ENCODE measurements at regions not wholly inside any gene's neighbourhood (a gene's known extent, or its start where the extent isn't known, plus 50 kb on each side); places are given as distances from the start of the nearest gene placed in this dataset.

DNA sequence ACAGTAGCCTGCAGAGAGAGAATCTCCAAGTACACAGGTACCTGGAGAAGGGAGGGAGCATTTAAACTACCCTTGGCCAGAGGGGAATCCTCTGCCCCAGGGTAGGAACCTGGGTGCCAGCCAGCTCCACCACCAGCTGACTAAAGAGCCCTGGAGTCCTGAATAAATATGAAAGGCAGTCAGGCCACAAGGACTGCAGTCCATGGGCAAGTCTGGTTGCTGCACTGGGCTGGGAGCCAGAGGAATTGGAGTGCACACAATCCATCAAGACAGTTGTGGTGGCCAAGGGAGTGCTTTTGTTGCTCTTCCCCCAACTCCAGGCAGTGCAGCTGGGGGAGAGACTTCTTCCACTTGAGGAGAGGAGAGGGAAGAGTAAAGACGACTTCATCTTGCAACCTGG is 172.5 kb downstream of the HNRNPD start:
- Histone ChIP-seq H3K9me3 (replicated peaks in 1 of 3) (no peaks in the 10 kb centered on the region), H3K27me3 (no peaks in the 10 kb centered on the region), H3K4me1 (replicated peaks in 1 of 2) (no peaks in the 10 kb centered on the region), H3K36me3 (replicated peaks in 1 of 2) (no peaks in the 10 kb centered on the region), H3K27ac (no peak overlapping the region), H3K4me3 (no peak overlapping the region)
- intact Hi-C loops (cut with DNase I): loop anchor here (10.0 kb wide), 2 partner anchors 787 to 797 kb away; no protein-coding TSS in a partner anchor
- no peak for DNase-seq
- TF ChIP-seq POLR2A (IDR thresholded peaks at IDR 0.05): no peak
- TF ChIP-seq, protein P1, sequence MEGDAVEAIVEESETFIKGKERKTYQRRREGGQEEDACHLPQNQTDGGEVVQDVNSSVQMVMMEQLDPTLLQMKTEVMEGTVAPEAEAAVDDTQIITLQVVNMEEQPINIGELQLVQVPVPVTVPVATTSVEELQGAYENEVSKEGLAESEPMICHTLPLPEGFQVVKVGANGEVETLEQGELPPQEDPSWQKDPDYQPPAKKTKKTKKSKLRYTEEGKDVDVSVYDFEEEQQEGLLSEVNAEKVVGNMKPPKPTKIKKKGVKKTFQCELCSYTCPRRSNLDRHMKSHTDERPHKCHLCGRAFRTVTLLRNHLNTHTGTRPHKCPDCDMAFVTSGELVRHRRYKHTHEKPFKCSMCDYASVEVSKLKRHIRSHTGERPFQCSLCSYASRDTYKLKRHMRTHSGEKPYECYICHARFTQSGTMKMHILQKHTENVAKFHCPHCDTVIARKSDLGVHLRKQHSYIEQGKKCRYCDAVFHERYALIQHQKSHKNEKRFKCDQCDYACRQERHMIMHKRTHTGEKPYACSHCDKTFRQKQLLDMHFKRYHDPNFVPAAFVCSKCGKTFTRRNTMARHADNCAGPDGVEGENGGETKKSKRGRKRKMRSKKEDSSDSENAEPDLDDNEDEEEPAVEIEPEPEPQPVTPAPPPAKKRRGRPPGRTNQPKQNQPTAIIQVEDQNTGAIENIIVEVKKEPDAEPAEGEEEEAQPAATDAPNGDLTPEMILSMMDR (IDR thresholded peaks at IDR 0.05): no peak
- 48 to 88% (median 73%) methylated on average over 1 of the region's 1 CpG for WGBS, 4 donors

DNA sequence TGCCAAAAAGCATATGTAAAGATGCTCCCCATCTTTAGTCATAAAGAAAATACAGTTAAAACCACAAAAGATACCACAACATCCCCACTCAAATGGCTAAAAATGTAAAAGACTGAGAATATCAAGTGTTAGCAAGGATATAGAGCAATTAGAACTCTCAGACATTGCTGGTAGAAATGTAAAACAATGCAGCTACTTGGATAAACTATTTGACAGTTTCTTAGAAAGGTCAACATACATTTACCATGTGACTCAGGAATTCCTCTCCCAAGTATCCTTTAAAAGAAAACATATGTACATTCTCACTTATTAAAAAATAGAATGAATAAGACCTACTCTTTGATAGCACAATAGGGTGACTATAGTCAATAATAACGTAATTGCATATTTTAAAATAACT is 173.7 kb downstream of the HNRNPD start:
- no peak overlapping the region for H3K27ac ChIP-seq
- H3K36me3 ChIP-seq (replicated peaks in 1 of 2): no peaks in the 10 kb centered on the region
- no peaks in the 10 kb centered on the region for H3K9me3 ChIP-seq (replicated peaks in 1 of 3)
- no peak overlapping the region for H3K4me3 ChIP-seq
- DNase-seq: no peak
- H3K4me1 ChIP-seq (replicated peaks in 1 of 2): no peaks in the 10 kb centered on the region
- H3K27me3 ChIP-seq: no peaks in the 10 kb centered on the region
- TF ChIP-seq, protein P1 (IDR thresholded peaks at IDR 0.05): no peak
- TF ChIP-seq POLR2A (IDR thresholded peaks at IDR 0.05): no peak
- intact Hi-C loops (cut with DNase I): loop anchor here (10.0 kb wide), 2 partner anchors 785 to 795 kb away; no protein-coding TSS in a partner anchor
- WGBS, 4 donors: 69 to 78% (median 74%) methylated on average over 1 of the region's 1 CpG

DNA sequence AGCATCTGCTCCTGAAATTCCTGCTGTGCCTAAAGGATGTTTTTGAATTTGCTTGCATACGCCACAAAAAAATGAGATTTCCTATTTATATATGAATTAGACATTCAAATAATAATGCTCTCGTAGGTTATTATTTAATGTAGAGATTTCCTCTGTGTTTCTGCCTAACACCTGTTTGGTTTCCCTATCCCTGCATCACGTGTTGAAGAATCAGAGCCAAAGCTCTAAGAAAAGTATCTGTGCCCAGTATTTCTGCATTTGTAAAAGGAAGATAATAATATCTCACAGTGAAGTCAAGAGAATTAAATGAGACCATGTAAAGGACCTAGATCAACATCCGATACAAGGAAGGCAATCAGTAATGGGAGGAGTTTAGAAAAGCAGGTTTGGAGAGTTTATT is 179.5 kb downstream of the HNRNPD start:
- 64 to 75% (median 68%) methylated on average over 4 of the region's 4 CpGs for WGBS, 4 donors
- Histone ChIP-seq H3K4me1 (replicated peaks in 1 of 2) (no peaks in the 10 kb centered on the region), H3K9me3 (replicated peaks in 1 of 3) (no peaks in the 10 kb centered on the region), H3K36me3 (replicated peaks in 1 of 2) (no peaks in the 10 kb centered on the region), H3K27ac (no peak overlapping the region), H3K4me3 (no peak overlapping the region), H3K27me3 (no peaks in the 10 kb centered on the region)
- TF ChIP-seq POLR2A (IDR thresholded peaks at IDR 0.05): no peak
- TF ChIP-seq, protein P1 (IDR thresholded peaks at IDR 0.05): no peak
- intact Hi-C loops (cut with DNase I): no loop called here
- DNase-seq: no peak

- TF ChIP-seq, protein P1 (IDR thresholded peaks at IDR 0.05): no peak
- TF ChIP-seq POLR2A (IDR thresholded peaks at IDR 0.05): no peak
- intact Hi-C loops (cut with DNase I): no loop called here
- no peaks in the 10 kb centered on the region for H3K4me1 ChIP-seq (replicated peaks in 1 of 2)
- no peak overlapping the region for H3K27ac ChIP-seq
- DNase-seq: no peak
- no peaks in the 10 kb centered on the region for H3K27me3 ChIP-seq
- no peak overlapping the region for H3K4me3 ChIP-seq
- no peaks in the 10 kb centered on the region for H3K36me3 ChIP-seq (replicated peaks in 1 of 2)
- no peaks in the 10 kb centered on the region for H3K9me3 ChIP-seq (replicated peaks in 1 of 3)
- WGBS, 4 donors: 36 to 43% (median 40%) methylated on average over 8 of the region's 8 CpGs
These were observed 181.6 kb downstream of the HNRNPD start for GRCh38 chr4:82192017-82192673.
